ENCODE measurements at regions not wholly inside any gene's neighbourhood (a gene's known extent, or its start where the extent isn't known, plus 50 kb on each side); places are given as distances from the start of the nearest gene placed in this dataset.

DNA sequence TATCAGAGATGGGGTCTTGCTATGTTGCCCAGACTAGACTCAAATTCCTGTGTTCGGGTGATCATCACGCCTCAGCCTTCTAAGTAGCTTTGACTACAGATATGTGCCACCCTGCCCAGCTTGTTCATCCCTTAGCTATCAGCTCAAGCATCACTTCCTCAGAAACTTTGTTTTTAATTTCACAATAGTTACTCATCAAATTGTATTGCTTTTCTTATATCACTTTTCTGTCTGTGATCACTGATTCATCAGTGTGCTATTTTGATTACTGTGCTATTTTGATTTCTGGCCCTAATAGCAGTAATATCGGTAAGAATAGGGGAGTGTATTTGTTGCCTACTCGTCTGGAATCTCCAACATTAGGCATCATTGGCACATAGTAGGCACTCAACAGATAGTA is 878.6 kb upstream of the PCDH20 start:
- H3K27ac Mint-ChIP-seq, result no peak overlapping the region
- no peaks in the 10 kb centered on the region for H3K4me1 Mint-ChIP-seq
- H4K20me1 ChIP-seq (replicated peaks; ENCODE audit: insufficient read depth), result no peaks in the 10 kb centered on the region
- H3K4me3 Mint-ChIP-seq, result no peak overlapping the region
- H3K79me2 ChIP-seq (replicated peaks; ENCODE audit: insufficient read depth), result no peaks in the 10 kb centered on the region
- no peaks in the 10 kb centered on the region for H3K27me3 Mint-ChIP-seq (ENCODE audit: insufficient read depth, low read depth, poor library complexity)
- H3F3A ChIP-seq (replicated peaks; ENCODE audit: low read depth), result no peaks in the 10 kb centered on the region
- H3K27ac ChIP-seq (ENCODE audit: low read depth), result no peak overlapping the region
- H3K4me3 ChIP-seq, result no peak overlapping the region
- H3K4me1 ChIP-seq (ENCODE audit: insufficient read depth), result no peaks in the 10 kb centered on the region
- H3K4me2 ChIP-seq, result no peak overlapping the region
- ATAC-seq (no peak), DNase-seq (ENCODE audit: low spot score) (no peak)
- TF ChIP-seq NANOG (IDR thresholded peaks at IDR 0.05; ENCODE audit: borderline replicate concordance) (no peak), ZNF114 (CRISPR knock-in tag; IDR thresholded peaks at IDR 0.05) (no peak), STAT1 (IDR thresholded peaks at IDR 0.05; ENCODE audit: unreplicated experiment) (no peak), JUNB (IDR thresholded peaks at IDR 0.05; ENCODE audit: unreplicated experiment) (no peak), ZNF331 (CRISPR knock-in tag; IDR thresholded peaks at IDR 0.05; ENCODE audit: low read depth) (no peak), EZH2 (IDR thresholded peaks at IDR 0.05; ENCODE audit: low read depth, unreplicated experiment) (no peak), EZH2phosphoT487 (IDR thresholded peaks at IDR 0.05; ENCODE audit: unreplicated experiment) (no peak), REST (IDR thresholded peaks at IDR 0.05; ENCODE audit: unreplicated experiment) (no peak)
- TF ChIP-seq, protein P1, sequence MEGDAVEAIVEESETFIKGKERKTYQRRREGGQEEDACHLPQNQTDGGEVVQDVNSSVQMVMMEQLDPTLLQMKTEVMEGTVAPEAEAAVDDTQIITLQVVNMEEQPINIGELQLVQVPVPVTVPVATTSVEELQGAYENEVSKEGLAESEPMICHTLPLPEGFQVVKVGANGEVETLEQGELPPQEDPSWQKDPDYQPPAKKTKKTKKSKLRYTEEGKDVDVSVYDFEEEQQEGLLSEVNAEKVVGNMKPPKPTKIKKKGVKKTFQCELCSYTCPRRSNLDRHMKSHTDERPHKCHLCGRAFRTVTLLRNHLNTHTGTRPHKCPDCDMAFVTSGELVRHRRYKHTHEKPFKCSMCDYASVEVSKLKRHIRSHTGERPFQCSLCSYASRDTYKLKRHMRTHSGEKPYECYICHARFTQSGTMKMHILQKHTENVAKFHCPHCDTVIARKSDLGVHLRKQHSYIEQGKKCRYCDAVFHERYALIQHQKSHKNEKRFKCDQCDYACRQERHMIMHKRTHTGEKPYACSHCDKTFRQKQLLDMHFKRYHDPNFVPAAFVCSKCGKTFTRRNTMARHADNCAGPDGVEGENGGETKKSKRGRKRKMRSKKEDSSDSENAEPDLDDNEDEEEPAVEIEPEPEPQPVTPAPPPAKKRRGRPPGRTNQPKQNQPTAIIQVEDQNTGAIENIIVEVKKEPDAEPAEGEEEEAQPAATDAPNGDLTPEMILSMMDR (conservative IDR thresholded peaks at IDR 0.05; ENCODE audit: low read depth in 2 of 2), result no peak
- TF ChIP-seq, protein P2, sequence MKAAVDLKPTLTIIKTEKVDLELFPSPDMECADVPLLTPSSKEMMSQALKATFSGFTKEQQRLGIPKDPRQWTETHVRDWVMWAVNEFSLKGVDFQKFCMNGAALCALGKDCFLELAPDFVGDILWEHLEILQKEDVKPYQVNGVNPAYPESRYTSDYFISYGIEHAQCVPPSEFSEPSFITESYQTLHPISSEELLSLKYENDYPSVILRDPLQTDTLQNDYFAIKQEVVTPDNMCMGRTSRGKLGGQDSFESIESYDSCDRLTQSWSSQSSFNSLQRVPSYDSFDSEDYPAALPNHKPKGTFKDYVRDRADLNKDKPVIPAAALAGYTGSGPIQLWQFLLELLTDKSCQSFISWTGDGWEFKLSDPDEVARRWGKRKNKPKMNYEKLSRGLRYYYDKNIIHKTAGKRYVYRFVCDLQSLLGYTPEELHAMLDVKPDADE (IDR thresholded peaks at IDR 0.05), result no peak
- H2AFZ ChIP-seq, result no peak overlapping the region
- H3K9me2 ChIP-seq (ENCODE audit: insufficient read depth), result no peaks in the 10 kb centered on the region
- H3K36me3 ChIP-seq (ENCODE audit: insufficient read depth), result no peaks in the 10 kb centered on the region
- H3K36me3 Mint-ChIP-seq (ENCODE audit: low read depth), result peaks cover 4% of the 10 kb centered on the region; the same call in 1 of the 3 replicates
- no peaks in the 10 kb centered on the region for H3K27me3 ChIP-seq (ENCODE audit: insufficient read depth)
- peaks cover 8% of the 10 kb centered on the region for H3K9me3 Mint-ChIP-seq

Measured in GM23338 (cell line).